ENCODE measurements at regions not wholly inside any gene's neighbourhood (a gene's known extent, or its start where the extent isn't known, plus 50 kb on each side); places are given as distances from the start of the nearest gene placed in this dataset.

- POLR2A ChIA-PET, result no interaction called here
- TF ChIP-seq CREM (CRISPR knock-in tag; IDR thresholded peaks at IDR 0.05), result no peak
- no peak for TF ChIP-seq CREB1 (CRISPR knock-in tag; IDR thresholded peaks at IDR 0.05)
- no peak for TF ChIP-seq SMAD4 (CRISPR knock-in tag; IDR thresholded peaks at IDR 0.05)
- no peak for TF ChIP-seq JUN (CRISPR knock-in tag; IDR thresholded peaks at IDR 0.05)
- TF ChIP-seq SP1 (CRISPR knock-in tag; conservative IDR thresholded peaks at IDR 0.05), result no peak
- no peak for TF ChIP-seq TP53 (CRISPR knock-in tag; IDR thresholded peaks at IDR 0.05)
- TF ChIP-seq, protein P1, sequence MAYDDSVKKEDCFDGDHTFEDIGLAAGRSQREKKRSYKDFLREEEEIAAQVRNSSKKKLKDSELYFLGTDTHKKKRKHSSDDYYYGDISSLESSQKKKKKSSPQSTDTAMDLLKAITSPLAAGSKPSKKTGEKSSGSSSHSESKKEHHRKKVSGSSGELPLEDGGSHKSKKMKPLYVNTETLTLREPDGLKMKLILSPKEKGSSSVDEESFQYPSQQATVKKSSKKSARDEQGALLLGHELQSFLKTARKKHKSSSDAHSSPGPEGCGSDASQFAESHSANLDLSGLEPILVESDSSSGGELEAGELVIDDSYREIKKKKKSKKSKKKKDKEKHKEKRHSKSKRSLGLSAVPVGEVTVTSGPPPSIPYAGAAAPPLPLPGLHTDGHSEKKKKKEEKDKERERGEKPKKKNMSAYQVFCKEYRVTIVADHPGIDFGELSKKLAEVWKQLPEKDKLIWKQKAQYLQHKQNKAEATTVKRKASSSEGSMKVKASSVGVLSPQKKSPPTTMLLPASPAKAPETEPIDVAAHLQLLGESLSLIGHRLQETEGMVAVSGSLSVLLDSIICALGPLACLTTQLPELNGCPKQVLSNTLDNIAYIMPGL (CRISPR knock-in tag; IDR thresholded peaks at IDR 0.05), result no peak
- no peak for TF ChIP-seq ESRRA (CRISPR knock-in tag; IDR thresholded peaks at IDR 0.05; ENCODE audit: borderline replicate concordance)
- TF ChIP-seq, protein P2, sequence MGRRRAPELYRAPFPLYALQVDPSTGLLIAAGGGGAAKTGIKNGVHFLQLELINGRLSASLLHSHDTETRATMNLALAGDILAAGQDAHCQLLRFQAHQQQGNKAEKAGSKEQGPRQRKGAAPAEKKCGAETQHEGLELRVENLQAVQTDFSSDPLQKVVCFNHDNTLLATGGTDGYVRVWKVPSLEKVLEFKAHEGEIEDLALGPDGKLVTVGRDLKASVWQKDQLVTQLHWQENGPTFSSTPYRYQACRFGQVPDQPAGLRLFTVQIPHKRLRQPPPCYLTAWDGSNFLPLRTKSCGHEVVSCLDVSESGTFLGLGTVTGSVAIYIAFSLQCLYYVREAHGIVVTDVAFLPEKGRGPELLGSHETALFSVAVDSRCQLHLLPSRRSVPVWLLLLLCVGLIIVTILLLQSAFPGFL (CRISPR knock-in tag; IDR thresholded peaks at IDR 0.05; ENCODE audit: borderline replicate concordance), result no peak
- no peak for TF ChIP-seq ATF2 (CRISPR knock-in tag; IDR thresholded peaks at IDR 0.05; ENCODE audit: borderline replicate concordance, low read depth)
- no peak for TF ChIP-seq FOXJ3 (CRISPR knock-in tag; IDR thresholded peaks at IDR 0.05; ENCODE audit: borderline replicate concordance)
- TF ChIP-seq SMAD3 (CRISPR knock-in tag; IDR thresholded peaks at IDR 0.05; ENCODE audit: borderline replicate concordance), result no peak
- TF ChIP-seq, protein P3, sequence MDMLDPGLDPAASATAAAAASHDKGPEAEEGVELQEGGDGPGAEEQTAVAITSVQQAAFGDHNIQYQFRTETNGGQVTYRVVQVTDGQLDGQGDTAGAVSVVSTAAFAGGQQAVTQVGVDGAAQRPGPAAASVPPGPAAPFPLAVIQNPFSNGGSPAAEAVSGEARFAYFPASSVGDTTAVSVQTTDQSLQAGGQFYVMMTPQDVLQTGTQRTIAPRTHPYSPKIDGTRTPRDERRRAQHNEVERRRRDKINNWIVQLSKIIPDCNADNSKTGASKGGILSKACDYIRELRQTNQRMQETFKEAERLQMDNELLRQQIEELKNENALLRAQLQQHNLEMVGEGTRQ (CRISPR knock-in tag; IDR thresholded peaks at IDR 0.05), result no peak
- no peak for TF ChIP-seq PRDM15 (CRISPR knock-in tag; IDR thresholded peaks at IDR 0.05)
- TF ChIP-seq MYBL2 (CRISPR knock-in tag; IDR thresholded peaks at IDR 0.05), result no peak
- H3K36me3 Mint-ChIP-seq, result no peaks in the 10 kb centered on the region
Observed at GRCh38 chr14:82731526-82731925, 1197.9 kb upstream of the SEL1L start.

DNA sequence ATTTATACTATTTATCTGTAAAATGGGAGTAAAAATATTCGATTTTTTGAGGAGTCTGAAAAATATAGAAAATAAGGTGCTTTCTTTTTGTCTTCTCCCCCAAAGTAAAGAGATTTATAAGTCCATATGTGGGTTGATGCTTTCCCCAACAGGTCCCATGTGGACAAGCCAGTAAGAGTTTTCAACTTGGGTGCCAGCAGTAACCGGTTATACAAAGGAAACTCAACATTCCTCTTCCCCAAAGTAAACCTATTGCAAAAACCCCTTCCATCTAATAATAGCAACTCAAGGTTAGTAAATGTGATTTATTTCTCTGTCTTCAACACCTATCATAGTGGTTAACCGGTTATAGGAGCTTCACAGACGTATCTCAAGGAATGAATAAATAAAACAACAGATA lies 1206.9 kb upstream of the SEL1L start:
- CTCF ChIA-PET, result no interaction called here
- DNase-seq (ENCODE audit: low spot score), result no peak
- Mint-ChIP-seq H3K4me3 (no peak overlapping the region), H3K4me1 (no peaks in the 10 kb centered on the region), H3K27me3 (ENCODE audit: low read depth) (no peaks in the 10 kb centered on the region), H3K9me3 (no peaks in the 10 kb centered on the region), H3K36me3 (no peaks in the 10 kb centered on the region), H3K27ac (no peak overlapping the region)
- no peak for ATAC-seq
- POLR2A ChIA-PET, result no interaction called here
- TF ChIP-seq, protein P1 (CRISPR knock-in tag; IDR thresholded peaks at IDR 0.05), result no peak
- no peak for TF ChIP-seq MYBL2 (CRISPR knock-in tag; IDR thresholded peaks at IDR 0.05)
- TF ChIP-seq E2F1 (CRISPR knock-in tag; IDR thresholded peaks at IDR 0.05), result no peak
- TF ChIP-seq ELF4 (CRISPR knock-in tag; IDR thresholded peaks at IDR 0.05; ENCODE audit: low read depth), result no peak
- TF ChIP-seq, protein P2 (CRISPR knock-in tag; IDR thresholded peaks at IDR 0.05; ENCODE audit: borderline replicate concordance), result no peak
- no peak for TF ChIP-seq OVOL2 (CRISPR knock-in tag; IDR thresholded peaks at IDR 0.05; ENCODE audit: borderline replicate concordance)
- no peak for TF ChIP-seq RORB (CRISPR knock-in tag; IDR thresholded peaks at IDR 0.05)
- TF ChIP-seq TCF7 (CRISPR knock-in tag; IDR thresholded peaks at IDR 0.05; ENCODE audit: low read depth), result no peak
- no peak for TF ChIP-seq MLX (CRISPR knock-in tag; IDR thresholded peaks at IDR 0.05)
- no peak for TF ChIP-seq NR3C1 (CRISPR knock-in tag; conservative IDR thresholded peaks at IDR 0.05; ENCODE audit: low read depth)

More at GRCh38 chr14:82731526-82731925, 1197.9 kb upstream of the SEL1L start:
- no peak for DNase-seq (ENCODE audit: low spot score)
- Mint-ChIP-seq H3K27ac (no peak overlapping the region), H3K27me3 (ENCODE audit: low read depth) (no peaks in the 10 kb centered on the region), H3K4me3 (no peak overlapping the region), H3K9me3 (no peaks in the 10 kb centered on the region), H3K4me1 (no peaks in the 10 kb centered on the region)
- ATAC-seq, result no peak
- CTCF ChIA-PET, result no interaction called here

All from WTC11 (cell line).